HEK293 (cell line): ENCODE measurements at regions not wholly inside any gene's neighbourhood (a gene's known extent, or its start where the extent isn't known, plus 50 kb on each side); places are given as distances from the start of the nearest gene placed in this dataset.

Experiments used
- CTCF ChIA-PET: fragments of 350-600 bp; formaldehyde crosslinking; extraction: SDS; loops from one replicate; lab custom pipeline; 2021; ENCODE audit warnings: antibody characterized with exemption; lab: Yijun Ruan, JAX
- POLR2A ChIA-PET: fragments of 300-600 bp; formaldehyde crosslinking; extraction: SDS; loops from one replicate; lab custom pipeline; 2020; ENCODE audit warnings: antibody characterized with exemption, inconsistent platforms; lab: Yijun Ruan, JAX
- H3K27ac ChIP-seq: fragments of 200-500 bp; sonication (Bioruptor generic); 2 replicates; pipeline ENCODE4 v1.5.1; 2014; ENCODE audit warnings: low read depth, low read length, control low read depth, inconsistent platforms; ENCODE audit errors: extremely low read depth
- H3K36me3 ChIP-seq, 2 experiments: fragments of 200-500 bp in 1 of 2; sonication (Bioruptor generic) in 1 of 2; 1 replicate in 1 of 2; 2 replicates in 1 of 2; pipeline ENCODE4 v1.5.1; 2014 to 2017; ENCODE audit warnings: inconsistent platforms in 2 of 2, low read length in 2 of 2; ENCODE audit not compliant: control insufficient read depth in 2 of 2, insufficient read depth in 1 of 2
- H3K4me1 ChIP-seq: fragments of 200-500 bp; sonication (Bioruptor generic); 2 replicates; pipeline ENCODE4 v1.5.1; 2014; ENCODE audit warnings: mild to moderate bottlenecking, low read length, inconsistent platforms; ENCODE audit not compliant: control insufficient read depth, insufficient read depth
- H3K4me3 ChIP-seq: 2 replicates; pipeline ENCODE4 v1.5.1; 2011; ENCODE audit warnings: low read depth, mild to moderate bottlenecking, control low read depth, low read length, moderate library complexity
- H3K9me3 ChIP-seq: fragments of 200-500 bp; sonication (Bioruptor generic); 2 replicates; pipeline ENCODE4 v1.5.1; 2014; ENCODE audit warnings: low read depth, low read length, inconsistent platforms; ENCODE audit not compliant: control insufficient read depth, insufficient read depth
- HOXD13 ChIP-seq: sonication (generic); formaldehyde crosslinking; IDR thresholded peaks from 2 replicates; pipeline ENCODE4 v1.8.0; 2022; ENCODE audit warnings: missing genetic modification reagents, borderline replicate concordance
- KLF10 ChIP-seq: fragments of 450-650 bp; IDR thresholded peaks from 2 replicates; pipeline ENCODE4 v1.5.1; 2018; ENCODE audit warnings: missing biosample characterization, mild to moderate bottlenecking, missing genetic modification characterization
- KLF9 ChIP-seq: fragments of 450-650 bp; formaldehyde crosslinking; IDR thresholded peaks from 2 replicates; pipeline ENCODE4 v1.5.1; 2016; ENCODE audit warnings: missing biosample characterization, missing genetic modification characterization, low read depth
- TCF7L2 ChIP-seq: IDR thresholded peaks from 2 replicates; pipeline ENCODE4 v1.6.1; 2011; ENCODE audit warnings: low read depth, mild to moderate bottlenecking, inconsistent platforms, low read length, moderate library complexity, borderline replicate concordance
- YY2 ChIP-seq: fragments of 450-650 bp; formaldehyde crosslinking; IDR thresholded peaks from 2 replicates; pipeline ENCODE4 v1.5.1; 2016; ENCODE audit warnings: missing biosample characterization, missing genetic modification characterization
- ZBTB49 ChIP-seq: fragments of 450-650 bp; formaldehyde crosslinking; IDR thresholded peaks from 2 replicates; pipeline ENCODE4 v1.5.1; 2016; ENCODE audit warnings: missing biosample characterization, missing genetic modification characterization, low read depth
- ZFP69B ChIP-seq: fragments of 450-650 bp; formaldehyde crosslinking; IDR thresholded peaks from 2 replicates; pipeline ENCODE4 v1.5.1; 2016; ENCODE audit warnings: missing biosample characterization, missing genetic modification characterization
- ZNF133 ChIP-seq: fragments of 450-650 bp; formaldehyde crosslinking; IDR thresholded peaks from 2 replicates; pipeline ENCODE4 v1.5.1; 2016; ENCODE audit warnings: missing biosample characterization, missing genetic modification characterization
- ZNF146 ChIP-seq: fragments of 450-650 bp; formaldehyde crosslinking; IDR thresholded peaks from 2 replicates; pipeline ENCODE4 v1.5.1; 2016; ENCODE audit warnings: missing biosample characterization, missing genetic modification characterization
- ZNF155 ChIP-seq: fragments of 450-650 bp; formaldehyde crosslinking; IDR thresholded peaks from 2 replicates; pipeline ENCODE4 v1.5.1; 2016; ENCODE audit warnings: missing biosample characterization, missing genetic modification characterization
- ZNF24 ChIP-seq: fragments of 450-650 bp; formaldehyde crosslinking; IDR thresholded peaks from 2 replicates; pipeline ENCODE4 v1.5.1; 2016; ENCODE audit warnings: missing biosample characterization, missing genetic modification characterization
- ZNF248 ChIP-seq: fragments of 450-650 bp; formaldehyde crosslinking; IDR thresholded peaks from 2 replicates; pipeline ENCODE4 v1.5.1; 2017; ENCODE audit warnings: missing biosample characterization, missing genetic modification characterization
- ZNF354C ChIP-seq: fragments of 450-650 bp; formaldehyde crosslinking; IDR thresholded peaks from 2 replicates; pipeline ENCODE4 v1.5.1; 2016; ENCODE audit warnings: missing biosample characterization, missing genetic modification characterization, low read depth, borderline replicate concordance
- ZNF362 ChIP-seq: fragments of 450-650 bp; formaldehyde crosslinking; IDR thresholded peaks from 2 replicates; pipeline ENCODE4 v1.5.1; 2016; ENCODE audit warnings: missing biosample characterization, missing genetic modification characterization
- ZNF366 ChIP-seq: fragments of 450-650 bp; formaldehyde crosslinking; conservative IDR thresholded peaks from 2 replicates; pipeline ENCODE4 v1.5.1; 2016; ENCODE audit warnings: missing biosample characterization, missing genetic modification characterization
- ZNF501 ChIP-seq: fragments of 450-650 bp; formaldehyde crosslinking; IDR thresholded peaks from 2 replicates; pipeline ENCODE4 v1.5.1; 2016; ENCODE audit warnings: missing biosample characterization, missing genetic modification characterization
- ZNF585B ChIP-seq: fragments of 450-650 bp; formaldehyde crosslinking; IDR thresholded peaks from 2 replicates; pipeline ENCODE4 v1.5.1; 2016; ENCODE audit warnings: missing biosample characterization, missing genetic modification characterization
- ZNF830 ChIP-seq: fragments of 450-650 bp; IDR thresholded peaks from 2 replicates; pipeline ENCODE4 v1.5.0; 2018; ENCODE audit warnings: missing biosample characterization, missing genetic modification characterization, low read depth, mild to moderate bottlenecking, moderate library complexity
- TF ChIP-seq, protein P1 (sequence below): fragments of 450-650 bp; formaldehyde crosslinking; IDR thresholded peaks from 2 replicates; pipeline ENCODE4 v1.5.1; 2017; ENCODE audit warnings: missing biosample characterization, missing genetic modification characterization

GRCh38 chr18:78242806-78243205, 736.8 kb upstream of the SALL3 start:
- no peaks in the 10 kb centered on the region for H3K36me3 ChIP-seq
- CTCF ChIA-PET, result interaction anchor here (0.7 kb wide), 1 partner anchor 43 kb away, joined by 6 read pairs; no protein-coding TSS in a partner anchor
- no peak overlapping the region for H3K27ac ChIP-seq
- no peak overlapping the region for H3K4me3 ChIP-seq
- TF ChIP-seq ZFP69B (no peak), KLF10 (tag by site-specific recombination) (no peak), ZNF155 (tag by site-specific recombination) (no peak)
- TF ChIP-seq, all 188 proteins: peak for 0
- Histone ChIP-seq H3K4me1 (no peaks in the 10 kb centered on the region), H3K9me3 (no peaks in the 10 kb centered on the region)
- POLR2A ChIA-PET, result no interaction called here

DNA sequence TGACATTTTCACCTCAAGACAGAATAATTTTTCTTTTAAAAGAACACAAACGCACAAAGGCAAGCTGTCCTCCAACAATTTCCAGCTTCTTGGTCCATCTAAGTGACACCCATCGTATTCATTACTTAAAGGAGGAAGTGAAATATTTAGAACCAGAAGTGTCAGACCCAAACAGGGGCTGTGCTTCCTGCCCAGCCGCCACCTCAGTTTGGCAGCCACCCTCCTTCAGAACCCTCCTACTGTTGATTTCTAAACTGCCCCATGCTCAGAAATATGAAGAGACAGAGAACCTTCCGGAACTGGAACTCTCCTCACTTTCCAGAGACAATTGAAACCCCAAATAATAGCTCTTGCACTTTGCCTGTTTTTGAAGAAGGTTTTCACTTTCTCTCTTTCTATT, 734.8 kb upstream of the SALL3 start:
- Histone ChIP-seq H3K4me3 (no peak overlapping the region), H3K27ac (no peak overlapping the region), H3K36me3 (no peaks in the 10 kb centered on the region), H3K4me1 (no peaks in the 10 kb centered on the region), H3K9me3 (no peaks in the 10 kb centered on the region)
- POLR2A ChIA-PET, result no interaction called here
- no peak for TF ChIP-seq YY2 (tag by site-specific recombination)
- no peak for TF ChIP-seq HOXD13 (CRISPR knock-in tag)
- CTCF ChIA-PET, result no interaction called here

DNA sequence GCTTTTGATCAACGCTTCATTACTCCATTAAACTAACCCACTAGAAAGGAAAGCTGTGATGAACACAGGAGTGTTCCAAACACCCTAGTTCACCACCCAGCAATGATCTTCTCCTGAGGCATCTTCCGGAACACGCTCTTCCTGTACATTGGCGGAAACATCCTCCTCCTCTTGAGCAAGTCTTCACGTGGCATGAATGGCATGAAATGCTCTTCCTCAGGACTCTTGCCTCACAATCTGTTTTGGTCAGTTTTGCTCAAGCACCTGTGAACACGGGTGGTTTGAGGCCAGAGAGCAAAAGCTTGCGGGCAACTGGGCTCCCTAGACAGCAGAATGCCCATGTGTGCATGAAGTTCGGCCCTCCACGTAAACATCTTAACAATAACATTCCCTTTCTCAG, 734.2 kb upstream of the SALL3 start:
- Histone ChIP-seq H3K27ac (no peak overlapping the region), H3K9me3 (no peaks in the 10 kb centered on the region), H3K36me3 (no peaks in the 10 kb centered on the region), H3K4me1 (no peaks in the 10 kb centered on the region), H3K4me3 (no peak overlapping the region)
- no peak for TF ChIP-seq ZBTB49 (tag by site-specific recombination)
- TF ChIP-seq ZNF830, result no peak
- TF ChIP-seq ZNF501 (tag by site-specific recombination), result no peak
- no peak for TF ChIP-seq KLF9 (tag by site-specific recombination)
- TF ChIP-seq ZNF366 (tag by site-specific recombination), result no peak
- TF ChIP-seq ZNF24 (tag by site-specific recombination), result no peak
- TF ChIP-seq ZNF146, result no peak
- ChIA-PET POLR2A (interaction anchor here (1.0 kb wide), 1 partner anchor 70 kb away, joined by 3 read pairs; no protein-coding TSS in a partner anchor), CTCF (no interaction called here)

- POLR2A ChIA-PET, result interaction anchor here (1.0 kb wide), 1 partner anchor 70 kb away, joined by 3 read pairs; no protein-coding TSS in a partner anchor
- H3K4me1 ChIP-seq, result no peaks in the 10 kb centered on the region
- H3K36me3 ChIP-seq, result no peaks in the 10 kb centered on the region
- no peaks in the 10 kb centered on the region for H3K9me3 ChIP-seq
- CTCF ChIA-PET, result no interaction called here
- no peak overlapping the region for H3K27ac ChIP-seq
- TF ChIP-seq ZNF354C (tag by site-specific recombination), result no peak
- TF ChIP-seq ZNF585B (tag by site-specific recombination), result no peak
- no peak for TF ChIP-seq ZNF248
- no peak for TF ChIP-seq ZNF362 (tag by site-specific recombination)
- no peak for TF ChIP-seq TCF7L2
- TF ChIP-seq ZNF133 (tag by site-specific recombination), result no peak
- TF ChIP-seq, protein P1, sequence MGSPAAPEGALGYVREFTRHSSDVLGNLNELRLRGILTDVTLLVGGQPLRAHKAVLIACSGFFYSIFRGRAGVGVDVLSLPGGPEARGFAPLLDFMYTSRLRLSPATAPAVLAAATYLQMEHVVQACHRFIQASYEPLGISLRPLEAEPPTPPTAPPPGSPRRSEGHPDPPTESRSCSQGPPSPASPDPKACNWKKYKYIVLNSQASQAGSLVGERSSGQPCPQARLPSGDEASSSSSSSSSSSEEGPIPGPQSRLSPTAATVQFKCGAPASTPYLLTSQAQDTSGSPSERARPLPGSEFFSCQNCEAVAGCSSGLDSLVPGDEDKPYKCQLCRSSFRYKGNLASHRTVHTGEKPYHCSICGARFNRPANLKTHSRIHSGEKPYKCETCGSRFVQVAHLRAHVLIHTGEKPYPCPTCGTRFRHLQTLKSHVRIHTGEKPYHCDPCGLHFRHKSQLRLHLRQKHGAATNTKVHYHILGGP, result no peak
- TF ChIP-seq, all 188 proteins: peak for 0
- no peak overlapping the region for H3K4me3 ChIP-seq
Observed at GRCh38 chr18:78246050-78246449, 733.6 kb upstream of the SALL3 start.
